MM.1S (cell line): ENCODE measurements at regions not wholly inside any gene's neighbourhood (a gene's known extent, or its start where the extent isn't known, plus 50 kb on each side); places are given as distances from the start of the nearest gene placed in this dataset.

ENCODE experiments used
- DNase-seq: peaks from one replicate; pipeline ENCODE4 v3.0.0-alpha.2; 2015
- H2AFZ ChIP-seq: fragments of 300-600 bp; sonication (generic); 2 replicates; pipeline ENCODE4 v1.6.0; 2016; ENCODE audit warnings: antibody characterized with exemption, low read length
- H3F3A ChIP-seq: fragments of 300-600 bp; sonication (generic); 2 replicates; pipeline ENCODE4 v1.6.1; 2016; ENCODE audit warnings: mild to moderate bottlenecking, antibody characterized with exemption, low read length, moderate library complexity, mixed read lengths; ENCODE audit not compliant: insufficient read depth
- H3K27ac ChIP-seq: fragments of 300-600 bp; sonication (generic); 2 replicates; pipeline ENCODE4 v1.5.1; 2016; ENCODE audit warnings: mild to moderate bottlenecking, low read length
- H3K27me3 ChIP-seq: fragments of 300-600 bp; sonication (generic); replicated peaks from 2 replicates; pipeline ENCODE4 v1.6.0; 2016; ENCODE audit warnings: low read length; ENCODE audit not compliant: insufficient read depth
- H3K36me3 ChIP-seq: fragments of 300-600 bp; sonication (generic); replicated peaks from 2 replicates; pipeline ENCODE4 v1.6.1; 2016; ENCODE audit warnings: mild to moderate bottlenecking, low read length, mixed read lengths; ENCODE audit not compliant: insufficient read depth
- H3K4me1 ChIP-seq: fragments of 300-600 bp; sonication (generic); 2 replicates; pipeline ENCODE4 v1.6.1; 2016; ENCODE audit warnings: low read length, mixed read lengths
- H3K4me2 ChIP-seq: fragments of 300-600 bp; sonication (generic); 2 replicates; pipeline ENCODE4 v1.6.0; 2016; ENCODE audit warnings: low read depth, low read length
- H3K4me3 ChIP-seq: fragments of 300-600 bp; sonication (generic); 2 replicates; pipeline ENCODE4 v1.5.1; 2016; ENCODE audit warnings: low read length, mixed read lengths
- H3K79me2 ChIP-seq: fragments of 300-600 bp; sonication (generic); 2 replicates; pipeline ENCODE4 v1.6.1; 2016; ENCODE audit warnings: mixed run types, low read length, mixed read lengths
- H3K9ac ChIP-seq: fragments of 300-600 bp; sonication (generic); 2 replicates; pipeline ENCODE4 v1.6.1; 2016; ENCODE audit warnings: low read length, mixed read lengths
- H3K9me2 ChIP-seq: fragments of 300-600 bp; sonication (generic); replicated peaks from 2 replicates; pipeline ENCODE4 v1.6.1; 2016; ENCODE audit warnings: mild to moderate bottlenecking, low read length, mixed read lengths; ENCODE audit not compliant: insufficient read depth
- H3K9me3 ChIP-seq: fragments of 300-600 bp; sonication (generic); replicated peaks from 2 replicates; pipeline ENCODE4 v1.6.1; 2016; ENCODE audit warnings: mild to moderate bottlenecking, low read length, mixed read lengths; ENCODE audit not compliant: insufficient read depth
- H4K20me1 ChIP-seq: fragments of 300-600 bp; sonication (generic); 2 replicates; pipeline ENCODE4 v1.6.1; 2016; ENCODE audit warnings: mild to moderate bottlenecking, low read length, moderate library complexity, mixed read lengths; ENCODE audit not compliant: insufficient read depth
- EZH2 ChIP-seq: fragments of 300-600 bp; sonication (generic); optimal IDR thresholded peaks from 2 replicates; pipeline ENCODE3; 2017; ENCODE audit warnings: low read depth, mild to moderate bottlenecking, antibody characterized with exemption, low read length, mixed read lengths
- EZH2phosphoT487 ChIP-seq: fragments of 300-600 bp; sonication (generic); IDR thresholded peaks from 2 replicates; pipeline ENCODE4 v1.6.1; 2018; ENCODE audit warnings: antibody characterized with exemption, low read length
- TF ChIP-seq, protein P1 (sequence below): fragments of 300-600 bp; sonication (generic); IDR thresholded peaks from 2 replicates; pipeline ENCODE4 v1.5.1; 2016; ENCODE audit warnings: antibody characterized with exemption, low read length, mixed read lengths

DNA sequence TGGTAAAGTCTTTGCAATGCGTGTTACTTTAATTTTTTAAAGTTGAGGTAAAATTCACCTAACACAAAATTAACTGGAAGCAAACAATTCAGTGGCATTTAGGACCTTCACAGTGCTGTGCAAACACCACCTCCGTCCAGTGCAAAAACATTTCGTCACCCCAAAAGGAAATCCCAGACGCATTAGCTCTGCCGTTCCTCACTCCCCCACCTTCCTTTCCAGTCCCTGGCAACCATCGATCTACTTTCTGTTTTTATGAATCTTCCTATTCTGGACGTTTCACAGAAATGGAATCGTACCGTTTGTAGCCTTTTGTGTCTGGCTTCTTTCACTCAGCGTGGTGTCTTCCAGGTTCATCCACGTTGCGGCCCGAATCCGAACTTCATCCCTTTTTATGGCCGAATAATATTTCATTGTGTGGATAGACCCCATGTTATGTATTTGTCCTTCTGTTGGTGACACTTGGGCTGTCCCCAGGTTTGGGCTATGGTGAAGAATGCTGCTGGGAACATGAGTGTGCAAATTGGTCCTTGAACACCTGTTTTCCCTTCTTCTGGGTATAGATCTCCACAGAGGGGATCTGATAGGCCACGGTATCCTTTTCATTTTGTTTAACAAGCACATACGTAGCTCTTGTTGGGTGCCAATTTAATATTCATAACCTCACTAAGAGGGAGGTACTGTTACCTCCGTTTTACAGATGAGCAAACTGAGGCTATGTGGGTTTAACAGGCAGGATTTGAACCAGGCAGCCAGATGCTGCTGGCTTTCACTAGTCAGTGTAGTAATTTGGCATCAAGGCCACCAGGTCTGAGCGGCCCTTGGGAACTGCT, 232.0 kb upstream of the GSE1 start:
- H3K79me2 ChIP-seq: no peaks in the 10 kb centered on the region
- no peak overlapping the region for H2AFZ ChIP-seq
- H3K4me3 ChIP-seq: no peak overlapping the region
- TF ChIP-seq, protein P1, sequence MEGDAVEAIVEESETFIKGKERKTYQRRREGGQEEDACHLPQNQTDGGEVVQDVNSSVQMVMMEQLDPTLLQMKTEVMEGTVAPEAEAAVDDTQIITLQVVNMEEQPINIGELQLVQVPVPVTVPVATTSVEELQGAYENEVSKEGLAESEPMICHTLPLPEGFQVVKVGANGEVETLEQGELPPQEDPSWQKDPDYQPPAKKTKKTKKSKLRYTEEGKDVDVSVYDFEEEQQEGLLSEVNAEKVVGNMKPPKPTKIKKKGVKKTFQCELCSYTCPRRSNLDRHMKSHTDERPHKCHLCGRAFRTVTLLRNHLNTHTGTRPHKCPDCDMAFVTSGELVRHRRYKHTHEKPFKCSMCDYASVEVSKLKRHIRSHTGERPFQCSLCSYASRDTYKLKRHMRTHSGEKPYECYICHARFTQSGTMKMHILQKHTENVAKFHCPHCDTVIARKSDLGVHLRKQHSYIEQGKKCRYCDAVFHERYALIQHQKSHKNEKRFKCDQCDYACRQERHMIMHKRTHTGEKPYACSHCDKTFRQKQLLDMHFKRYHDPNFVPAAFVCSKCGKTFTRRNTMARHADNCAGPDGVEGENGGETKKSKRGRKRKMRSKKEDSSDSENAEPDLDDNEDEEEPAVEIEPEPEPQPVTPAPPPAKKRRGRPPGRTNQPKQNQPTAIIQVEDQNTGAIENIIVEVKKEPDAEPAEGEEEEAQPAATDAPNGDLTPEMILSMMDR: no peak
- TF ChIP-seq EZH2 (no peak), EZH2phosphoT487 (no peak)
- no peaks in the 10 kb centered on the region for H3F3A ChIP-seq
- no peak overlapping the region for H3K9ac ChIP-seq
- no peak for DNase-seq
- H3K27me3 ChIP-seq: peaks cover 51% of the 10 kb centered on the region
- no peaks in the 10 kb centered on the region for H3K36me3 ChIP-seq
- no peaks in the 10 kb centered on the region for H3K9me2 ChIP-seq
- no peaks in the 10 kb centered on the region for H4K20me1 ChIP-seq
- no peak overlapping the region for H3K27ac ChIP-seq
- H3K9me3 ChIP-seq: no peaks in the 10 kb centered on the region
- H3K4me2 ChIP-seq: no peak overlapping the region
- H3K4me1 ChIP-seq: no peaks in the 10 kb centered on the region

DNA sequence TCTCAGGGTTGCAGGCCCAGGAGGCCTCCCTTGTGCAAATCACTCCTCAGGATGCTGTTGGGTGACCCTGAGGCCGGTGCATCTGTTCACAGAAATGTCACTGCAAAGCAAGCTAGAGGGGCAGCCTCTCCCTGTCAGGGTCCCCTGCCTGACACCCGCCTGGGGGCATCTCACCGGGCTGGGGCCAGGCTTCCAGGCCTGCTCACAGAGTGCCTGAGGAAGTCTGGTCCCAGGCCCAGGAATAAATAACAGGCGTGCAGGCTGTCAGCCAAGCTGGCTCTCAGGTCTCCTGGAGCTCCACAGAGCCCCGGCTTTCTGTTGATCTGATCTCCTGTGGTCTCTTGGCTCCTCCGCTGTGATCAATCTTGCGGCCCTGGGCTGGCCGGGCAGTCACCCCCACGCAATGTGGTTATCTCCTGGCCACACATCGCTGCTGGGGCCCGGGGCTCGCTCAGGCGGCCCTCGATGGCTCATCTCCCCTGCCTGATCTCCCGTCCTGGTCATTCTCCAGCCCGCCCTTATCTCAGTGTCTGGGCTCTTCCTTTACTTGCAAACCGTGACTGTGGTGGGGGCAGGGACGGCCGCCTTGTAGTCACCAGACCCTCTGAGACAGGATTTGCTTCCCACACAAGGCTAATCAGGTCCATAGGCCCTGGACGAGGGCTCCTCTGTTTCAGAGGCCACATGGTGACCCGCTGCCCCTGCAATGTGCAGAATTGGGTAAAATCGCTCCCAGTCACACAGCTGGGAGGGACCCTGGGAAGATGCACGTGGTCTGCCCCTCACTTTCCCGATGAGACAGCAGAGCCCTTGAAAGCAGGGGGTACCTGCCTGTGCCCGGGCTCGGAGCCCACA, 231.2 kb upstream of the GSE1 start:
- no peak overlapping the region for H3K4me2 ChIP-seq
- no peak overlapping the region for H3K9ac ChIP-seq
- H3K9me2 ChIP-seq: no peaks in the 10 kb centered on the region
- no peak overlapping the region for H3K27ac ChIP-seq
- no peaks in the 10 kb centered on the region for H3F3A ChIP-seq
- H3K36me3 ChIP-seq: no peaks in the 10 kb centered on the region
- no peaks in the 10 kb centered on the region for H3K4me1 ChIP-seq
- DNase-seq: no peak
- TF ChIP-seq EZH2 (no peak), EZH2phosphoT487 (no peak)
- TF ChIP-seq, protein P1: no peak
- H3K27me3 ChIP-seq: peaks cover 50% of the 10 kb centered on the region
- H3K4me3 ChIP-seq: no peak overlapping the region
- H3K79me2 ChIP-seq: no peaks in the 10 kb centered on the region
- no peaks in the 10 kb centered on the region for H4K20me1 ChIP-seq
- no peaks in the 10 kb centered on the region for H3K9me3 ChIP-seq
- no peak overlapping the region for H2AFZ ChIP-seq

DNA sequence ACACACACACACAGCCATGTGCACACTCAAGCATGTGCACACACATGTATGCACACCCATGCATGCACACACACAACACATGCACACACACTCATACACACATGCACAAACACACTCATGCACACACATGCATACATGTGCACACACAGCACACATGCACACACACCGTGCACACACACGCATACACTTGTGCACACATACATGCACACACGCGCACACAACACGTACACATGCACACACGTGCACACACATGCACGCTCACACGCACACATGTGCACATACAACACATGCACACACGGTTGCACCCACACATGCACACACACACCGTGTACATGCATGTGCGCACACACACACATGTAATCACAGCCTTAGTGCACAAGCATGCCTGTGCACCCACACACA, 230.4 kb upstream of the GSE1 start:
- H3K9ac ChIP-seq: no peak overlapping the region
- TF ChIP-seq, protein P1: no peak
- TF ChIP-seq EZH2 (no peak), EZH2phosphoT487 (no peak)
- H3K36me3 ChIP-seq: no peaks in the 10 kb centered on the region
- DNase-seq: no peak
- H3K4me3 ChIP-seq: no peak overlapping the region
- no peaks in the 10 kb centered on the region for H3K9me2 ChIP-seq
- H3F3A ChIP-seq: no peaks in the 10 kb centered on the region
- no peaks in the 10 kb centered on the region for H3K79me2 ChIP-seq
- H2AFZ ChIP-seq: no peak overlapping the region
- no peaks in the 10 kb centered on the region for H3K9me3 ChIP-seq
- no peaks in the 10 kb centered on the region for H3K4me1 ChIP-seq
- no peak overlapping the region for H3K27ac ChIP-seq
- H3K27me3 ChIP-seq: peaks cover 43% of the 10 kb centered on the region
- no peak overlapping the region for H3K4me2 ChIP-seq
- no peaks in the 10 kb centered on the region for H4K20me1 ChIP-seq
